Colon (tissue), 2 donors: ENCODE measurements at regions not wholly inside any gene's neighbourhood (a gene's known extent, or its start where the extent isn't known, plus 50 kb on each side); places are given as distances from the start of the nearest gene placed in this dataset.
A peak's percentile ranks its signal among the peaks of the same experiment; 100 is the strongest.

ENCODE experiments used
- FAIRE-seq: peaks from 2 replicates; lab custom pipeline; 2012; peaks lifted over from hg19 to GRCh38; lab: Jason Lieb, UNC
- donor health status: control.
- donor health status: control.

DNA sequence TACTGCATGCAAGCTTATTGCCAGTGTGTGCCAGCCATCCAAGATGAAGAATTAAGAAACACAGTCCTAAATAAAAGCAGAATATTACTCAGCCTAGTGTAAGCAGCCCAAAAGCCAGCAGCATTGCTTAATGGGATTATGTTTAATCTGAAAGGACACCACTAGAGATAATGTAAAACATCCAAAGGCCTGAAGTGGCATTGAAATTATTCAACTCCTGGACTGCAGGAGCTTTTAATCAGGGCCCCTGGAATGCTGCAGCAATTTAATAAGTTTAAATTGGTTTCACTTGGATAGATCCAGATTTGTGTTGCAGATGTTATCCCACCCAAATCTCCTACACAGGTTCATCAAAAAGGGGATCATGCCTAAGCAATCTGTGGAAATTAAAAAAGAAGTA is 193.0 kb downstream of the C12orf50 start:
- no peak for FAIRE-seq

GRCh38 chr12:87828382-87828973 is 200.7 kb downstream of the C12orf50 start:
- no peak for FAIRE-seq

DNA sequence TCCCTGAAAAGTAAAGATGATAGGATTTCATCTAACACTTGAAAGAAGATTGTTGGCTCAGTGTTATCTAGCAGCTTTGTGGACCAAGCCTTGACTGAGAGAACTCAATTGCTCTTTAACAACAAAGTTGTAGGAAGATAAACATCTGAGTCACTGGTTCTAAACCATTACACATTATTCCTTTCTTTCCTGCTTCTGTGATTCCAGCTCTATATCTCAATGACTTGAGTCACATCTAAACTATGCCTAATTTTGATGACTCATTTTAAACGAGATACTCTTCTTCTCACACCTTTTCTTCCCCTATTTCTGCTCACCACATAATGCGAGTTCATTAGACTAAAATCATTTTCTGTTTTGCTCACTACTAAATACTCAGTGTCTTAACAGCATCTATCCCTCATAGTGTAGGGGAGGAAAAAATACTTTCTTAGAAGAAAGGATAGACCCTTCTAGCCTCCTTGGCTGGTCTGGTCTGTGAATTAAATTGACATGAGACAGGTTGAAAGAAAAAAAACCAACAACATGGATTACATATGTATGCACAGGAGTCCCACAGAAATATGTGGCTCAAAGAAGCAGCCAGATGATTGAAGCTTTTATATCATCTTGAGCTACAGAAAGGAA is 201.4 kb downstream of the C12orf50 start:
- no peak for FAIRE-seq

- no peak for FAIRE-seq
These were observed 206.3 kb downstream of the C12orf50 start for GRCh38 chr12:87822923-87823322.

GRCh38 chr12:87820524-87821202 is 208.5 kb downstream of the C12orf50 start:
- FAIRE-seq = no peak

- no peak for FAIRE-seq
These were observed 210.8 kb downstream of the C12orf50 start for GRCh38 chr12:87818441-87818840.

DNA sequence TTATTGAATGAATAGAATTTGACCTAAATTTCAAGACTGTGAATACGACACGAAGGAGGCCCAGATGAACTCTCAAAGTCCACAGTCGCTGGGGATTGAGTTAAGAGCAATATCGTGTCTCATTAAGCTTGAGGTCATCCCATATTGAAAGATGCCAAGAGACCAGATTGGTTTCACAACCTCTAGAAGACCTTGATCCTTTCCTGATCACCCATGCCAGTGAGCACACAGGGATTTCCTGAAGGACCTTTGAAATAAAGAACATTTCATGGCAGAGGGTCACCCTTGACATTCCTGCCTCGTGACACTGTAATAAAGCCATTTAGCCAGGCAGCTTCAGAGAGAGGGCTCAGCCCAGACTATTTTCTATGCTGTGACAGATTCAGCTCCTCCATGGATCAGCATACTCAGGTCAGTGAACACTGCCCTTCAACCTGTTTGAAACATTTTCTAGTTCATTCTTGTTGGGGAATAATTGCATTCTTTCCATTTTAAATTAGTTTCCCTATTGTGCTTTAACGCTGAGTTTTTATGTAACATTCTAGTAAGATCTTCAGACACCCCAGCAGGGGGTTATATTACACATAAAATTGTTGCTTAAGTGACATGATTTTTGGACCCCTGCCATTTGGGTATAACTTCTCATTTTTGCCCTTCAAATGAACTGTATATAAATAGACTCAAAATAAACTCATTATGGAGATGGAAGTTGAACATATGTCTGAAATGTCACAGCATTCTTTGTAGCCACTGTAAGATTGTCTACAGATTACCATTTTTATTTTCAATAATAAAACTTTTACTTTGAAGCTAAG is 213.2 kb downstream of the C12orf50 start:
- FAIRE-seq = no peak

- FAIRE-seq = no peak
These were observed 214.6 kb downstream of the C12orf50 start for GRCh38 chr12:87814625-87815024.

DNA sequence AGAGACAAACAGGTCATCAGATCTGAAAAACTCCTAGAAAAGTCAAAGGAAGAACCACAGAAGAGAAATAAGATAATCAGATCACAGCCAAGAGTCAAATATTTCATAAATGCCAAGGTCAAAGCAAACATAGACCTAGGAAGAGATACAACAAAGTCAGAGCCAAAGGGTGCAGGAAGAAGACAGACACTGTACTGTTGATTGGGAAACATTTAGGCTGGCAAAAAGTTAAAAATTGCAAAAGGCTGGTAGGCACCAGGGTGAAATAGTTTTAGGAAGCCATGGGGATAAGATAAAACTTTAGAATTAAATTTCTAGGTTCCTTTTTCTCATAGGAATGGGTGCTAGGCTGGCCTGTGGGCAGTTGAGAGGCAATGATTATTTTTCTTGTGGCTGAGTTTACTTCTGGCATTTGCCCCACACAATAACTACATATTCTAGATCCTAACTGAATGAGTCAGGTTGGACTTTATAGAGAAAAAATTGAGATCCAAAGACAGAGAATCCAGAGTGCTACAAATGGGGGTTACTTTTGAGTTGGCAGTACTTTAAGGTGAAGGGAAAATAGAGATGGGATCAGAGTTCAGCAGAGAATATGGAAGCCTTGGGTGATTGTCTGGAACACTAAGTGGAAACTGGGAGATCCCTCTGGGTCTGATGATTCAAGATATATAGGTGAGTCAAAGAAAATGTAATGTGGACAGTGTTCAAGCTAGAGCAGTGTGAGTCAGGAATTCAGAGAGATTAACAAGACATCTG is 215.5 kb downstream of the C12orf50 start:
- no peak for FAIRE-seq

DNA sequence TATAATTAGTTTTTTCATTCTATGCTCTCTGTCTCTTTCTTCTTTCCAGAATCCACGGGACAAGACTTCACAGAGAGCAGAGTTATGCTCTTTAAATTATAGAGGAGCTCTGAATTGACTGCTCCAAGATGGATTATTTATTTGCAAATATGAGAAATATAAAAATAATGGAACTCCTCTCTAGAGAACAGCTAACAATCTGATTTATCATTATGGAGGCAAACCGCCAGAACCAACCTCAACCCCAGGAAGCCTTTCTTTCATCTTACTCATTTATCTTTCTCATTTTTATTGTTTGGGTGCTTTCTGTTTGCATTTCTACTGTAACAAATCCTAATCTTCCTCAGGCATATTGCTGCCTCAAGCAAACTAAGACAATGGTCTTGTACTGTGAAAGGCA is 216.5 kb downstream of the C12orf50 start:
- no peak for FAIRE-seq

DNA sequence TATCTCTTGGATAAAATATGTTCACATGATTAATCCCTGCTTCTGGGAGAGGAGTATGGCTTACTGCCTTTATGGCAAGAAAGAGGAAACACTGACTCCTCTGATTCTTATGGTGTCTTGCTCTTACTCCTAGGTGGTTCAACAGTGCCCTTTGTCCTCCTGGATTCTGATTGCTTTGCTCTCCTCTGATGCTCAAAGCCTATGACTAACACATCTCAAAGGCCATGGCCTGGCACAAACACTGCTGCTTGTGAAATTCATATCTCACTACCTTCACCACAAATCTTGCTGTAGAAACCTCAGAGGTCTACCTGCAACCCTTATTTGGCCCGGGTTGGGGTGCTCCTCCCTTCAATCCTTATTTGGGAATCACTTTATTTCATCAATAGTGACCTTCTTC is 217.2 kb downstream of the C12orf50 start:
- no peak for FAIRE-seq

DNA sequence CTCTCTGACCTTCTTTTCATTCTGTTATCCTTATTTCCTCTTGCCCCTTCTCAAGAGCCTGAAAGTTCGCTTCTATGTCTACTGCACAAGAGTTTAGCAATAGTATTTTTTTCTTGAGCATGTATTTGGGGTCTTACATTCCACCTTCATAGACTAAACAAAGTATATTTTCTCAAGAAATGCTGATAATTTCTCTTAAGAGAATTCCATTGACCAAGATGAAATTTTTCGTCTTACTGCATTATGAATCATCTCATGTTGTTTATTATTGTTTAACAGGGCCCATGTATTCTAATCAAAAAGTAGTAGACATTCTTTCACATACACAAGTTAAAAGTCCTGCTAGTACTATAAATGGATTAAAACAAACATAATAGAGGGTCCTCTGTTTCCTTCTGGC is 219.3 kb downstream of the C12orf50 start:
- FAIRE-seq = no peak

DNA sequence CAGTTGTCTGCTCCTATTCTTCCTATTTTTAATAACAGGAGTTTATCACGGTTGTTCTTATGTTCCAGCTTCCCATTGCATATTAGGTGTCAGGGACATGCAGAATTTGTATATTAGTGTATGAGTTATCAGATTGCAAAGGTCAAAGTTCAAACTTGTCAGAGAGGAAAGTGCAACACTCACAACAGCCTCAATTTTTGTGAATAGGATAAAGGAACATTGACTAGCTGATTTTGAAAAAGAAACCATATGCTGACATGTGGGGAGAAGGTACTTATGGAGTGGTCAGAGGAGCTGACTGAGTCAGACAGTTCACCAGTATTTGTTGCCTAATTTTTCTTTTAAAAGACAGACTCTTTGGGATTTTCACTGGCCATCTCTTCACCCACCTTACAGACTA is 222.1 kb downstream of the C12orf50 start:
- FAIRE-seq = no peak

DNA sequence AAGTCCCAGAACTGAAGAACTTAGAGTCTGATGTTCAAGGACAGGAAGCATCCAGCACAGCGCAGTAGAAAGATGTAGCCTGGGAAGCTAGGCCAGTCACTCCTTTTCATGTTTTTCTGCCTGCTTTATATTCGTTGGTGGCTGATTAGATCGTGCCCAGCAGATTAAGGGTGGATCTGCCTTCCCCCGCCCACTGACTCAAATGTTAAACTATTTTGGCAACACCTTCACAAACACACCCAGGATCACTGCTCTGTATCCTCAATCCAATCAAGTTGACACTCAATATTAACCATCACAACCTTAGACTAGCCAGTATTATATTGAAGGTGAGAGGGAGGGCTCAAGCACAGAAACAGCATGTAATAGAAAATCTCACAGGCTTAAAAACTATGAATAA is 222.9 kb downstream of the C12orf50 start:
- no peak for FAIRE-seq

GRCh38 chr12:87804386-87804785 is 224.8 kb downstream of the C12orf50 start:
- no peak for FAIRE-seq

GRCh38 chr12:87802721-87803011 is 226.5 kb downstream of the C12orf50 start:
- FAIRE-seq = no peak

DNA sequence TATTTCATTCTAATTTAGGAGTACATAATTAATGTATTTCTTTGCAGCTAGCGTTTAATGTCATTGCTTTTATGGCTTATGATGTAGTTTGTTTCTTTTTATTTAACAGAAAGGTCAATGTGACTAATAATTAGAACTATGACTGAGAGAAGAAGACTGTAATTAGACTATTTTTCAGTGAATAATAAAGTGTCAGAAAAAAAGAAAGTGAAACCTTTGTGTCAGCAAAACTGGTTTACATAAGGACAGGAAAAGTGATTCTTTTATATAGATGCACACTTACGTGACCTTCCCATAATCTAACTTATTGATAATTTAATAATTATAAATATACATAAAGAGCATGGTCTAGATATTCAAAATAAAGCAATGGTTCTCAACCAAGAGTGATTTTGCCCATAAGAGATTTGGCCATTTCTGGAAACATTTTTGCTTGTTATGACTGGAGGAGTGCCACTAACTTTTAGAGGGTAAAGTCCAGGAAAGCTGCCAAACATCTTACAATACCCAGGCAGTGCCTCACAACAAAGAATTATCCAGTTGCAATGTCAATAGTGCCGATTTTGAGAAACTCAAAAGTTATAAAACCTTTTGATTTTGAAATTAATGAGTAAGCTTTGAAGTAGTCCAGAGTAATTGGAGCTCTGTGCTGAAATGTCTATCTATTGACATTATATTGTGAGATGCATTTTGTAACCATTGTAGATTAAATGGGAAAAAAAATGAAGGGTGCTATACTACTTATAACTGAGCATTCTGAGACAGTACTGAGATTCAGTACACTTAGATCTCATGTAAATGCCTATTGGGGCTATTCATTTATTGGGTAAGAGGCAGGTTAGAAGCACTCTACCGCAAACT is 227.1 kb downstream of the C12orf50 start:
- no peak for FAIRE-seq

DNA sequence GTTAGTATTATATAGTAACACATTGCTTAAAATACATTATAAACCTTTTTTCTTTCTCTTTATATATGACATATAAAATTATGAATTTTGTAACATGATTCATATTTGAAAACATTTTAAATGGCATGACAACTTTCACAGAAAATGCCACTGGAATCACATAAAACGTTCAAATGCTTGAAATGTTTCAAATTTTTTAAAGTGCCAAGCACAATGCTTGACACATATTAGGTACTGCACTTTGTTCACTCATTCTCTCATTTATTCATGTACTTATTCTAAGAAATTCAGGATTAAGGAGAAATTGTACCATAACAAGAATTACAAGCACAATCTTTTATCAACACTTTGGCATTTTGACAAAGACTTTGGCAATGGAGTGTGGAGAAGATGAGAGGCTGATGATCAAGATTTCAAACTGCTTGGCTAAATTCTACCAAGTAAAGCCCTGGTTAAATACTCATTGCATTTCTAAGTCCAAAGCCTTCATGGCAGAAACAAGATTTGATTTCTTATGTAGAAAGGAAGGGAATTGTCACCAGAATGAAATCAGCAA is 232.2 kb downstream of the C12orf50 start:
- peak; percentile 36 for FAIRE-seq

DNA sequence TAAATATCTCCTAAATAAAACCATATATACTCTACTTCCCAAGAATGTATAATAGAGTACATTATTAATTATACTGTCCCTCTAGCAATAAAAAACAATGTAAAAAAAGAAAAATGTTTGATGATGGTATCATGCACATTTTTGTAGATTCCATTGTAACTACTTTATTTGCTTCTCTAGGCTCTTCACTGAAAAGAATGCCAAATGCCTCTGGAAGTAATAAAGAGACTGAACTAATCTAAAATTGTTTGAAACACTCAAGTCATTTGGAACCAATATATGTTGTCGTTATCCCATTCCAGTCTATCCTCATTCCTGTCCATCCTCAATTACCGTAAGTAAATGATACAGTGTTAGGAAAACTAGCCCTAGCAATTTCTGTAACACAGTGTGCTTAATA is 233.6 kb downstream of the C12orf50 start:
- FAIRE-seq = no peak

GRCh38 chr12:87794854-87795253 is 234.3 kb downstream of the C12orf50 start:
- no peak for FAIRE-seq

DNA sequence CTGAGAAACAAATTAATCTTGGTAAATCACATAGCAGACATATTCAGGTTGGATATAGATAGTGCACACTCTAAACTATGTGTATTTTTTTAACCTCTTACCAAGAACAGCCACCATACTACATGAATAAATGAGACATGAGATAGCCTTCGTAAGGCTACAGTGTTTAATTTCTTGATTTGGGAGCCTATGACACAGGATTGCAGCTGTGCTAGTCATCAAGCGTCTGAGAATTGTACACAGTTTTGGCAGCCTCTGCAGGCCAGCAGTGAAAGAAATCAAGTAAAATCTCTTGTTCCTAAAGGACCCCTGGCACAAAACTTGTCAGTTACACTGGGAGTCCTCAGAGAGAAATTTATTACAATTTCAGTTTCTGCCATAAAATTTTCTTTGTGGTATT is 236.1 kb downstream of the C12orf50 start:
- FAIRE-seq = no peak
